T-helper 1 cell treated with Interleukin-12 subunit alpha and Interleukin-12 subunit beta and Interleukin-4 antibody, amounts not matched to agents 30 μg/mL and 1 μg/mL, for 36 hours (primary cell): ENCODE measurements at regions not wholly inside any gene's neighbourhood (a gene's known extent, or its start where the extent isn't known, plus 50 kb on each side); places are given as distances from the start of the nearest gene placed in this dataset.
"Not testable (repeated sequence)": the region's sequence is repeated elsewhere in the genome, so short reads cannot be mapped to it uniquely, and the experiment has no call there.

Experiments
- H3K27ac Mint-ChIP-seq: one replicate; pipeline ENCODE4 v1.8.0; 2021; ENCODE audit warnings: mild to moderate bottlenecking, mixed read lengths
- H3K27me3 Mint-ChIP-seq: one replicate; pipeline ENCODE4 v1.8.0; 2021; ENCODE audit warnings: low read depth, mixed read lengths
- H3K36me3 Mint-ChIP-seq: one replicate; pipeline ENCODE4 v1.8.0; 2021; ENCODE audit warnings: low read depth, mixed read lengths
- H3K4me1 Mint-ChIP-seq: one replicate; pipeline ENCODE4 v1.8.0; 2021; ENCODE audit warnings: low read depth, mixed read lengths
- H3K4me3 Mint-ChIP-seq: one replicate; pipeline ENCODE4 v1.8.0; 2021; ENCODE audit warnings: mild to moderate bottlenecking, moderate library complexity, mixed read lengths
- H3K9me3 Mint-ChIP-seq: one replicate; pipeline ENCODE4 v1.8.0; 2021; ENCODE audit warnings: mixed read lengths

GRCh38 chr5:167918813-167919483 is 372.5 kb upstream of the WWC1 start:
- no peaks in the 10 kb centered on the region for H3K4me1 Mint-ChIP-seq
- no peak overlapping the region for H3K4me3 Mint-ChIP-seq
- H3K9me3 Mint-ChIP-seq: no peaks in the 10 kb centered on the region
- H3K27me3 Mint-ChIP-seq: no peaks in the 10 kb centered on the region
- H3K27ac Mint-ChIP-seq: no peak overlapping the region
- no peaks in the 10 kb centered on the region for H3K36me3 Mint-ChIP-seq

GRCh38 chr5:167920589-167920988 is 370.9 kb upstream of the WWC1 start:
- H3K4me3 Mint-ChIP-seq: no peak overlapping the region
- H3K27ac Mint-ChIP-seq: no peak overlapping the region
- no peaks in the 10 kb centered on the region for H3K27me3 Mint-ChIP-seq

DNA sequence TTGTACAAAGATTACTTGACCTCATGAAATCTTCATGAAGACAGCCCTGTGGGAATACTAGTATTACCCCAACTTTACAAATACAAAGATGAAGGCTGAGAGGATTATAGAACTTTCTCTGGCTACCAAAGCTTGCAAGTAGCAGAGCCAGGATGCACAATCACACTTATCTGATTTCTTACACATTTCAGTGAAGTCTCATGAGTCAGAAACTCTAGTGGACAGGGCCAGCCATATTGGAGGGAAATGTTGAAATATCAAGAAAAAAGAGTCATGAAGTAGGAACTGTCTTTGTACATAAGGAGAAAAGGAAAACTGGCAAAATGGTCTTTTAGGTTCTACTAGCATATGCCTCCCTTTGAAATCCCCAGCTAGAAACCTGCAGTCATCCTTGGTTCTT is 369.6 kb upstream of the WWC1 start:
- Mint-ChIP-seq H3K27ac (no peak overlapping the region), H3K4me1 (no peaks in the 10 kb centered on the region), H3K9me3 (no peaks in the 10 kb centered on the region), H3K27me3 (no peaks in the 10 kb centered on the region), H3K4me3 (no peak overlapping the region), H3K36me3 (no peaks in the 10 kb centered on the region)

More at GRCh38 chr5:167920589-167920988, 370.9 kb upstream of the WWC1 start:
- H3K36me3 Mint-ChIP-seq: no peaks in the 10 kb centered on the region
- no peaks in the 10 kb centered on the region for H3K9me3 Mint-ChIP-seq
- H3K4me1 Mint-ChIP-seq: no peaks in the 10 kb centered on the region

DNA sequence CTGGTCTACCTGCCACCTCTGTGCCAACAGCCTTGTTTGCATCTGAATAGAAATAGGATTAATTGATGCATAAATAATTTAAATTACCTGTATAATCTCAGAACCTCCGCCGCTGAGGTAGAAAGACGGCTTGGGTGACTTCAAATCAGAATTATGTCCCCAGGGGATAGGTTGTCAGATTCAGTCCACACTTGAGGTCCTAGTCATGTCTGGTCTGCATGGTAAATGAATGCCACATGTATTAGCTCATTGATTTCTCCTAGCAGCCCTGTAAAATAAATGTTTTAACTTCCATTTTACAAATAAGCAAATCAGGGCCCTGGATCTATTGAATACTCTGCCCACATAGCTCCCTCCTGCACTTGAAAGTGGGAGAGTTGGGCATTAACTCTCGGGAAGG is 368.0 kb upstream of the WWC1 start:
- Mint-ChIP-seq H3K9me3 (no peaks in the 10 kb centered on the region), H3K27me3 (no peaks in the 10 kb centered on the region), H3K4me1 (no peaks in the 10 kb centered on the region), H3K27ac (no peak overlapping the region), H3K36me3 (no peaks in the 10 kb centered on the region), H3K4me3 (no peak overlapping the region)

- H3K27me3 Mint-ChIP-seq: no peaks in the 10 kb centered on the region
- H3K4me3 Mint-ChIP-seq: no peak overlapping the region
- no peaks in the 10 kb centered on the region for H3K36me3 Mint-ChIP-seq
- no peaks in the 10 kb centered on the region for H3K4me1 Mint-ChIP-seq
- H3K9me3 Mint-ChIP-seq: no peaks in the 10 kb centered on the region
- H3K27ac Mint-ChIP-seq: no peak overlapping the region
Measured at GRCh38 chr5:167929841-167930240, 361.6 kb upstream of the WWC1 start.

- Mint-ChIP-seq H3K9me3 (no peaks in the 10 kb centered on the region), H3K36me3 (no peaks in the 10 kb centered on the region), H3K27me3 (no peaks in the 10 kb centered on the region), H3K27ac (no peak overlapping the region), H3K4me3 (no peak overlapping the region), H3K4me1 (peaks cover 1% of the 10 kb centered on the region)
Measured at GRCh38 chr5:167934551-167934971, 356.9 kb upstream of the WWC1 start.

- Mint-ChIP-seq H3K4me3 (no peak overlapping the region), H3K4me1 (peaks cover 1% of the 10 kb centered on the region), H3K27ac (no peak overlapping the region), H3K9me3 (no peaks in the 10 kb centered on the region), H3K27me3 (no peaks in the 10 kb centered on the region), H3K36me3 (no peaks in the 10 kb centered on the region)
Measured at GRCh38 chr5:167936022-167936421, 355.4 kb upstream of the WWC1 start.

DNA sequence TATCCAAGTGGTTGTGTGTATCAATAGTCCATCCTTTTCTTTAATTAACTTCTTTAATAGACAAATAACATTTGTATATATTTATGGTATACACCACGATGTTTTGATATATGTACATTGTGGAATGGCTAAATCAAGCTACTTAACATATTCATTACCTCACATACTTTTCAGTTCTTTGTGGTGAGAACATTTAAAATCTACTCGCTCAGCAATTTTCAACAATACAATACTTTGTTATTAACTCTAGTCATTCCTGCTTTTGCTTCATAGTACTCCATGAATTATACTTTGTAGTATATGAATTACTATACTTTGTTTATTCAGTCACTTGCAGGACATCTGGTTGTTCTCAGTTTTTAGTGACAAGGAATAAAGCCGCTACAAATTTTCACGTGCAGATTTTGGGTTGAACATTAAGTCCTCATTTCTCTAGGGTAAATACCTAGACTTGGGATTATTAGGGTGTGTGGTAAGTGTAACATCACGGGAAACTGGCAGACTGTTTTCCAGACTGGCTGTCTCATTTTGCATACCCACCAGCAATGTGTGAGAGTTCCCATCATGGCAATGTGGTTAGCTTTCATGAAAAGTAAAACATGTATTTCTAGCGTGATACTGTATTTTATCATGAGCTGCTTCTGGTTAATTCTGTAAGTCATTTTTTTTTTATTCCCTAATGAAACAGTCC is 354.4 kb upstream of the WWC1 start:
- Mint-ChIP-seq H3K27me3 (no peaks in the 10 kb centered on the region), H3K4me1 (peaks cover 1% of the 10 kb centered on the region), H3K36me3 (no peaks in the 10 kb centered on the region), H3K9me3 (no peaks in the 10 kb centered on the region), H3K27ac (no peak overlapping the region), H3K4me3 (no peak overlapping the region)

DNA sequence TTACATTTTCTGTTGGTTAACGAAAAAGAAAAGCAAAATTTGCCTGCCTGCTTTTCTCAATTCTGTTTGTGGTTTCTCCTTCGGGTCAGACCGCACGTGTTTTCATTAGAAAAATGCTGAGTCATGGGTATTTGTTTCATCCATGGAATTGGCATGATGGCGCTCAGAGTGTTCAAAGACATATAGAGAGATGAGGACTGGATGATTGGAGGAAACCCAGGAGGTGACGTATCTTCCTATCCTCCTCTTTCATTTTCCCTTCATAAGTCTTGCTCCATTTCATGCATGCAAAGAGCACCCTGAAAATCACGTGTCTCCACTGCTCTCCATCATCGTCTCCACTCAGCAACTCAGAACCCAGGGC is 353.8 kb upstream of the WWC1 start:
- no peaks in the 10 kb centered on the region for H3K36me3 Mint-ChIP-seq
- H3K27me3 Mint-ChIP-seq: no peaks in the 10 kb centered on the region
- H3K27ac Mint-ChIP-seq: no peak overlapping the region
- no peak overlapping the region for H3K4me3 Mint-ChIP-seq
- H3K4me1 Mint-ChIP-seq: peaks cover 1% of the 10 kb centered on the region
- H3K9me3 Mint-ChIP-seq: no peaks in the 10 kb centered on the region

GRCh38 chr5:167939686-167940085 is 351.8 kb upstream of the WWC1 start:
- no peaks in the 10 kb centered on the region for H3K27me3 Mint-ChIP-seq
- peaks cover 1% of the 10 kb centered on the region for H3K4me1 Mint-ChIP-seq
- no peak overlapping the region for H3K27ac Mint-ChIP-seq
- no peak overlapping the region for H3K4me3 Mint-ChIP-seq
- H3K9me3 Mint-ChIP-seq: no peaks in the 10 kb centered on the region
- no peaks in the 10 kb centered on the region for H3K36me3 Mint-ChIP-seq

DNA sequence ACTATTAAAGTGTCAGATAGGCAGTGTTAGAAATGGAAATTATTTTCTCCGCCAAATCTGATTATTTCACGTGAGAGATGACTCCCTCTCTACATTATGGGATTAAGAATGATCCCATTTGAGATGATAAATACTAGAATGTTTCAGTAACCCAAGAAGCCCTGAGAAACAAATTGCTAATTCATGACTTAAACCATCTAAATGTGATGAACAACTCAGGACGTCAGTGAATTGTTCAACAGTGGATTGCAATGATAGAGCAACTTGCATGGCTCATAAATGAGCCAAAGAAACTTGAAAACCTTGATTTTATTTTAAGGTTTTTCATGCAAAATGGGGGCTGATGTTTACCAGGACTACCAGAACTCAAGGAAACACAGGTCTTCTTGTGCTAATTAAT is 350.5 kb upstream of the WWC1 start:
- H3K4me3 Mint-ChIP-seq: no peak overlapping the region
- H3K9me3 Mint-ChIP-seq: no peaks in the 10 kb centered on the region
- H3K36me3 Mint-ChIP-seq: no peaks in the 10 kb centered on the region
- peaks cover 1% of the 10 kb centered on the region for H3K4me1 Mint-ChIP-seq
- no peak overlapping the region for H3K27ac Mint-ChIP-seq
- no peaks in the 10 kb centered on the region for H3K27me3 Mint-ChIP-seq

GRCh38 chr5:167941556-167941955 is 349.9 kb upstream of the WWC1 start:
- not testable (repeated sequence) for H3K27ac Mint-ChIP-seq, H3K27me3 Mint-ChIP-seq, H3K9me3 Mint-ChIP-seq, H3K36me3 Mint-ChIP-seq, H3K4me1 Mint-ChIP-seq, H3K4me3 Mint-ChIP-seq

GRCh38 chr5:167943343-167943742 is 348.1 kb upstream of the WWC1 start:
- Mint-ChIP-seq H3K27me3 (no peaks in the 10 kb centered on the region), H3K9me3 (no peaks in the 10 kb centered on the region), H3K36me3 (no peaks in the 10 kb centered on the region), H3K27ac (no peak overlapping the region), H3K4me3 (no peak overlapping the region), H3K4me1 (no peaks in the 10 kb centered on the region)

- Mint-ChIP-seq H3K36me3 (no peaks in the 10 kb centered on the region), H3K4me3 (no peak overlapping the region), H3K27me3 (no peaks in the 10 kb centered on the region), H3K4me1 (no peaks in the 10 kb centered on the region), H3K27ac (no peak overlapping the region), H3K9me3 (no peaks in the 10 kb centered on the region)
Measured at GRCh38 chr5:167944121-167944852, 347.2 kb upstream of the WWC1 start.
